ENCODE measurements at regions not wholly inside any gene's neighbourhood (a gene's known extent, or its start where the extent isn't known, plus 50 kb on each side); places are given as distances from the start of the nearest gene placed in this dataset.

DNA sequence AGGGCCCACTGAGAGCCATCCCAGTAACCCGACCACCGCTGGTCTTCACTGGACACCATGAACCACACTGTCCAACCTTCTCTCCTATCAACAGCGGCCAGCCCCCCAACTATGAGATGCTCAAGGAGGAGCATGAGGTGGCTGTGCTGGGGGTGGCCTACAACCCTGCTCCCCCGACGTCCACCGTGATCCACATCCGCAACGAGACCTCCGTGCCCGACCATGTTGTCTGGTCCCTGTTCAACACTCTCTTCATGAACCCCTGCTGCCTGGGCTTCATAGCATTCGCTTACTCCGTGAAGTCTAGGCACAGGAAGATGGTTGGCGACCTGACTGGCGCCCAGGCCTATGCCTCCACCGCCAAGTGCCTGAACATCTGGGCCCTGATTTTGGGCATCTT, 423.8 kb upstream of the EPHA5 start:
- TF ChIP-seq CTCF (conservative IDR thresholded peaks at IDR 0.05; ENCODE audit: low read length), result no peak
- no peak for TF ChIP-seq EZH2phosphoT487 (IDR thresholded peaks at IDR 0.05; ENCODE audit: borderline replicate concordance, low read depth, low read length)

DNA sequence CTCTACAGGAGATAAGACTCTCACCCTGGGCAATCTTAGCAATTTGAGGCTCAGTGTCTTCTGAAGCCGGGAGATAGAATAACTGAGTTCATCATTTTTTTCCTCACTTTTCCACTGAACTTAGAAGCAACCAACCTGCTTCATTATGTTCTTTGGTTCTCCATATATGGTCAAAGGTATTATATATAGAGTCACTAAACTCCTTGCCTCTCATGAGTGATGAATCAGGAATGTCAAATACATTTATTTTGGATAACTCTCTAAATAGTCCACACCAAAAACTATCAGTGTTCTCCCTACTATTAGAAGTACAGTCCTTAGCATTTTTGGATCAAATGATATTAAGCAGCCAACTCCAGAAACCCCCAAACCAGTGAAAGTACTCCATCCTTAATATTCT, 421.5 kb upstream of the EPHA5 start:
- Histone ChIP-seq H3K4me1 (ENCODE audit: insufficient read depth, low read length, poor library complexity, severe bottlenecking) (no peaks in the 10 kb centered on the region), H3K79me2 (ENCODE audit: insufficient read depth, low read depth, low read length) (no peaks in the 10 kb centered on the region), H2AFZ (ENCODE audit: low read length) (no peak overlapping the region), H3K4me2 (ENCODE audit: low read length) (no peak overlapping the region), H3K9me2 (ENCODE audit: insufficient read depth, low read length) (no peaks in the 10 kb centered on the region), H3K4me3 (ENCODE audit: low read depth, low read length, poor library complexity, severe bottlenecking) (no peak overlapping the region), H3K27ac (ENCODE audit: low read depth, low read length, poor library complexity, severe bottlenecking) (no peak overlapping the region), H3K9me3 (ENCODE audit: low read length) (no peaks in the 10 kb centered on the region), H3K36me3 (ENCODE audit: insufficient read depth, low read length) (no peaks in the 10 kb centered on the region), H4K20me1 (ENCODE audit: insufficient read depth, low read length) (no peaks in the 10 kb centered on the region)
- intact Hi-C loops (cut with micrococcal nuclease; ENCODE audit: unreplicated experiment), result no loop called here
- TF ChIP-seq EZH2phosphoT487 (IDR thresholded peaks at IDR 0.05; ENCODE audit: borderline replicate concordance, low read depth, low read length), result no peak
- no peak for TF ChIP-seq CTCF (conservative IDR thresholded peaks at IDR 0.05; ENCODE audit: low read length)
- POLR2A ChIA-PET, result no interaction called here
- CTCF ChIA-PET (ENCODE audit: unreplicated experiment), result no interaction called here
- DNase-seq (ENCODE audit: low spot score), result no peak
- BruUV-seq (replicated peaks), result no TSS peak

More for the DNA sequence above, 423.8 kb upstream of the EPHA5 start:
- Histone ChIP-seq H3K36me3 (ENCODE audit: insufficient read depth, low read length) (no peaks in the 10 kb centered on the region), H2AFZ (ENCODE audit: low read length) (no peak overlapping the region), H3K9me2 (ENCODE audit: insufficient read depth, low read length) (no peaks in the 10 kb centered on the region), H3K79me2 (ENCODE audit: insufficient read depth, low read depth, low read length) (no peaks in the 10 kb centered on the region), H3K4me3 (ENCODE audit: low read depth, low read length, poor library complexity, severe bottlenecking) (no peak overlapping the region), H3K9me3 (ENCODE audit: low read length) (no peaks in the 10 kb centered on the region), H3K4me1 (ENCODE audit: insufficient read depth, low read length, poor library complexity, severe bottlenecking) (no peaks in the 10 kb centered on the region), H4K20me1 (ENCODE audit: insufficient read depth, low read length) (no peaks in the 10 kb centered on the region), H3K27ac (ENCODE audit: low read depth, low read length, poor library complexity, severe bottlenecking) (no peak overlapping the region), H3K4me2 (ENCODE audit: low read length) (no peak overlapping the region)
- intact Hi-C loops (cut with micrococcal nuclease; ENCODE audit: unreplicated experiment), result no loop called here
- ChIA-PET POLR2A (no interaction called here), CTCF (ENCODE audit: unreplicated experiment) (no interaction called here)
- BruUV-seq (replicated peaks), result no TSS peak
- no peak for DNase-seq (ENCODE audit: low spot score)

DNA sequence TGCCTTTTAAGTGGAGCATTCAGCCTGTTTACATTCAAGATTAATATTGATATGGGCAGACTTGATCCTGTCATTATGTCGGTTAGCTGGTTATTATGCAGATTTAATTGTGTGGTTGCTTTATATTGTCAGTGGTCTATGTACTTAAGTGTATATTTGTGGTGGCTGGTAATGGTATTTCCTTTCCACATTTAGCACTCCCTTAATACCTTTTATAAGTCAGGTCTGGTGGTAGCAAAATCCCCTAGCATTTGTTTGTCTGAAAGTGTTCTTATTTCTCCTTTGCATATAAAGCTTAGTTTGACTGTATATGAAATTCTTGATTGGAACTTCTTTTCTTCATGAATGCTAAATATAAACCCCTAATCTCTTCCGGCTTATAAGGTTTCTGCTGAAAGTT, 403.7 kb upstream of the EPHA5 start:
- no peaks in the 10 kb centered on the region for H3K36me3 ChIP-seq (ENCODE audit: insufficient read depth, low read length)
- TF ChIP-seq EZH2phosphoT487 (IDR thresholded peaks at IDR 0.05; ENCODE audit: borderline replicate concordance, low read depth, low read length) (no peak), CTCF (conservative IDR thresholded peaks at IDR 0.05; ENCODE audit: low read length) (no peak)
- H3K9me3 ChIP-seq (ENCODE audit: low read length), result no peaks in the 10 kb centered on the region
- DNase-seq (ENCODE audit: low spot score), result no peak
- H3K4me3 ChIP-seq (ENCODE audit: low read depth, low read length, poor library complexity, severe bottlenecking), result no peak overlapping the region
- H3K9me2 ChIP-seq (ENCODE audit: insufficient read depth, low read length), result no peaks in the 10 kb centered on the region
- no peak overlapping the region for H2AFZ ChIP-seq (ENCODE audit: low read length)
- intact Hi-C loops (cut with micrococcal nuclease; ENCODE audit: unreplicated experiment), result no loop called here
- H3K4me1 ChIP-seq (ENCODE audit: insufficient read depth, low read length, poor library complexity, severe bottlenecking), result no peaks in the 10 kb centered on the region
- H4K20me1 ChIP-seq (ENCODE audit: insufficient read depth, low read length), result no peaks in the 10 kb centered on the region
- H3K27ac ChIP-seq (ENCODE audit: low read depth, low read length, poor library complexity, severe bottlenecking), result no peak overlapping the region
- H3K4me2 ChIP-seq (ENCODE audit: low read length), result no peak overlapping the region
- no TSS peak for BruUV-seq (replicated peaks)
- ChIA-PET POLR2A (no interaction called here), CTCF (ENCODE audit: unreplicated experiment) (no interaction called here)
- H3K79me2 ChIP-seq (ENCODE audit: insufficient read depth, low read depth, low read length), result no peaks in the 10 kb centered on the region

Data from OCI-LY7 (cell line).